ENCODE measurements at regions not wholly inside any gene's neighbourhood (a gene's known extent, or its start where the extent isn't known, plus 50 kb on each side); places are given as distances from the start of the nearest gene placed in this dataset.
A peak's percentile ranks its signal among the peaks of the same experiment; 100 is the strongest.

DNA sequence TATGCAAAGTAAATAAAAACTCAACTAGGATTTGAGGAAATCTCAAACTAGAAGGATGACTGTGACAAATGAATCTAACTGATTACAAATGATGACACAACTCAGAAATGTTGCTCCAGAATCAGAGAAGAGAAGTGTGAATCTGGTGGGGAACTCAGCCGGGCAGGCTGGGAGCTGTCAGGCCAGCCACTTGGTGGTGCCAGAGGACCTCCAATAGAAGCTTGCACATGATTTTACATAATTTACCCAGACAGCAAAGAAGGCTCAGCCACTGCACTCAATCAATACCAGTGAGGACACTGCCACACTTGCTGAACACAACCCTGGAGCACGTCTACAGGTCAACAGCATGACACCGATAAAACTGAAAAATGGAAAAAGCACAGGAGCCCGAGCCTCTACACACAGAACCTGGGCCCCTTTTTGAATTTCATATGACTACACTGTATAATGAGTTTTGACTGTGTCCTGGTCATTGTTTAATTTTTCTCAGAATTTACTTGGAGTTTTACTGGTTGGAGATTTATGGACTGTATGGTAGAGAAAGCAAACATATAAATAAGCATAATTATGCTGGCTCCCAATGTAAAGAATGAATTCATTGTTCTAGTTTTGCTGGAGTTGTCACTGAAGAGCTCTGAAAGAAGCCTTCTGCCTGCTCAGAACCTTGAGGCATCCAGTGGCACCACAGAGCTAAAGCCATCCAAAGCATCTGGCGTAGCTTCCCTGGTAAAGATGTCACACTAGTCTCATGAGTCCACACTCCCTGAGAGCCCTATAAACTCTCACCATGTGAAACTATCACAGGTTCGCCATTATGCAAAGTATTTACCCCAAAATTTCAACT is 296.5 kb downstream of the THBS2 start:
- no peak for DNase-seq (ENCODE audit: extremely low spot score, unreplicated experiment)
- H3K27me3 Mint-ChIP-seq = peaks cover 5% of the 10 kb centered on the region
- H3K9me3 Mint-ChIP-seq = no peaks in the 10 kb centered on the region
- H3K4me3 Mint-ChIP-seq = no peak overlapping the region
- no peak overlapping the region for H3K27ac Mint-ChIP-seq
- no peaks in the 10 kb centered on the region for H3K4me1 Mint-ChIP-seq (ENCODE audit: unreplicated experiment)
- TF ChIP-seq, protein P1, sequence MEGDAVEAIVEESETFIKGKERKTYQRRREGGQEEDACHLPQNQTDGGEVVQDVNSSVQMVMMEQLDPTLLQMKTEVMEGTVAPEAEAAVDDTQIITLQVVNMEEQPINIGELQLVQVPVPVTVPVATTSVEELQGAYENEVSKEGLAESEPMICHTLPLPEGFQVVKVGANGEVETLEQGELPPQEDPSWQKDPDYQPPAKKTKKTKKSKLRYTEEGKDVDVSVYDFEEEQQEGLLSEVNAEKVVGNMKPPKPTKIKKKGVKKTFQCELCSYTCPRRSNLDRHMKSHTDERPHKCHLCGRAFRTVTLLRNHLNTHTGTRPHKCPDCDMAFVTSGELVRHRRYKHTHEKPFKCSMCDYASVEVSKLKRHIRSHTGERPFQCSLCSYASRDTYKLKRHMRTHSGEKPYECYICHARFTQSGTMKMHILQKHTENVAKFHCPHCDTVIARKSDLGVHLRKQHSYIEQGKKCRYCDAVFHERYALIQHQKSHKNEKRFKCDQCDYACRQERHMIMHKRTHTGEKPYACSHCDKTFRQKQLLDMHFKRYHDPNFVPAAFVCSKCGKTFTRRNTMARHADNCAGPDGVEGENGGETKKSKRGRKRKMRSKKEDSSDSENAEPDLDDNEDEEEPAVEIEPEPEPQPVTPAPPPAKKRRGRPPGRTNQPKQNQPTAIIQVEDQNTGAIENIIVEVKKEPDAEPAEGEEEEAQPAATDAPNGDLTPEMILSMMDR (conservative IDR thresholded peaks at IDR 0.05) = peak; percentile 93
- H3K36me3 Mint-ChIP-seq = no peaks in the 10 kb centered on the region

GRCh38 chr6:168956141-168956838 is 297.4 kb downstream of the THBS2 start:
- Mint-ChIP-seq H3K9me3 (no peaks in the 10 kb centered on the region), H3K4me1 (ENCODE audit: unreplicated experiment) (no peaks in the 10 kb centered on the region), H3K27ac (no peak overlapping the region), H3K27me3 (peaks cover 5% of the 10 kb centered on the region), H3K4me3 (no peak overlapping the region), H3K36me3 (no peaks in the 10 kb centered on the region)
- no peak for DNase-seq (ENCODE audit: extremely low spot score, unreplicated experiment)
- TF ChIP-seq, protein P1 (conservative IDR thresholded peaks at IDR 0.05) = no peak

GRCh38 chr6:168953461-168953860 is 300.2 kb downstream of the THBS2 start:
- DNase-seq (ENCODE audit: extremely low spot score, unreplicated experiment) = no peak
- Mint-ChIP-seq H3K9me3 (no peaks in the 10 kb centered on the region), H3K27ac (no peak overlapping the region), H3K36me3 (no peaks in the 10 kb centered on the region), H3K4me1 (ENCODE audit: unreplicated experiment) (no peaks in the 10 kb centered on the region), H3K4me3 (no peak overlapping the region), H3K27me3 (peaks cover 5% of the 10 kb centered on the region)
- TF ChIP-seq, protein P1 (conservative IDR thresholded peaks at IDR 0.05) = no peak

DNA sequence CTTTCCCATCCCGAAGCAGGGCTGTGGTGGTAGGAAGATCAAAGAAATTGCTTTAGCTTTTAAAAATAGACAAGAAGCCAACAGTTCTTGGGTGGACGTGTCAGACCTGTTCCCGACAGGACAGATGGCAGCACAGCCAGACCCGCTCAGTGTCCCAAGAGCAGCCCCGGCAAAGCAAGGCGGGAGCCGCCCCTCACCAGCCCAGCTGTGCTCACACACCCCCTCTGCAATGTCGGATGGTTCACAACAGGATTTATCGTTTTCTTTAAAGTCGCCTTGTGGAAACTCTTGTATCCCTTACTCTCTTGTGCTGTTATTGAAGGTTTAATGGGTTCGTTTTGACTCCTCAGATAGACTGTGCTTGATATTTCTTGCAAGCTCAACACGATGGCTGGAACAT is 302.4 kb downstream of the THBS2 start:
- TF ChIP-seq, protein P1 (conservative IDR thresholded peaks at IDR 0.05) = no peak
- no peak overlapping the region for H3K27ac Mint-ChIP-seq
- H3K27me3 Mint-ChIP-seq = peaks cover 5% of the 10 kb centered on the region
- H3K36me3 Mint-ChIP-seq = no peaks in the 10 kb centered on the region
- no peak overlapping the region for H3K4me3 Mint-ChIP-seq
- no peaks in the 10 kb centered on the region for H3K9me3 Mint-ChIP-seq
- no peaks in the 10 kb centered on the region for H3K4me1 Mint-ChIP-seq (ENCODE audit: unreplicated experiment)
- DNase-seq (ENCODE audit: extremely low spot score, unreplicated experiment) = no peak

DNA sequence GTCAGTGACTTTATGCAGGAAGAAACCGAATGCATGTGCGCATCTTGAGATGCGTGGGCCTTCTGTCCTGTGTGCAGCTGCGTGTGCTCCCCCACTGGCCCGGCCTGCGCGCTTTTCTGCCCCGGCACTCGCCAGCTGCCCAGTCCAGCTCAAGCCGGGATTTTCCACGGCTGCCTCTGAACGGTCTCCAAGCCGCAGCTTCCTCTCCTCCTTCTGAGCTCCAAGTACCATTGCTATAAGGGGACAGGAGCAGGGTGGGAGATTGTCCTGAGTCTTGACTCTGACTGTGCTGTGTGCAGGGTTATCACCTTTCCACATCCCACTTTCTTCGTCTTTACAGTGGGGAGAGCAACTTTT is 302.8 kb downstream of the THBS2 start:
- Mint-ChIP-seq H3K36me3 (no peaks in the 10 kb centered on the region), H3K9me3 (no peaks in the 10 kb centered on the region), H3K27ac (no peak overlapping the region), H3K4me1 (ENCODE audit: unreplicated experiment) (no peaks in the 10 kb centered on the region), H3K4me3 (no peak overlapping the region), H3K27me3 (peaks cover 5% of the 10 kb centered on the region)
- no peak for DNase-seq (ENCODE audit: extremely low spot score, unreplicated experiment)
- TF ChIP-seq, protein P1 (conservative IDR thresholded peaks at IDR 0.05) = no peak

Data from type B pancreatic cell (in vitro differentiated cells).